ENCODE measurements at regions not wholly inside any gene's neighbourhood (a gene's known extent, or its start where the extent isn't known, plus 50 kb on each side); places are given as distances from the start of the nearest gene placed in this dataset.

DNA sequence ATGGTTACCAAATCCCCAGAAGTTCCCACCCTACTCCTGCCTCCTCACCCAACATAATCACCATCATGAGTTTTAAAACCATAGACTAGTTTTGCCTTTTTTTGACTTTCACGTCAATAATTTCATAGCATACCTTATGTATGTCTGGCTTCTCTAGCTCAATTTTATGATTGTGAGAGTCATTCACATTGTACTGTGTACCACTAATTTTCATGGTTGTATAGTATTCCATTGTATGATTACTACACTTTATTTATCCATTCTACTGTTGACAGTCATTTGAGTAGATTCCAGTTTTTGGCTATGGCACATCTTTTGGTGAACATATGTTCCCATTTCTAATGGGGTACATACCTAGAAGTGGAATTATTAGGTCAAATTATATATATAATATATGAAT is 195.3 kb upstream of the TCF21 start:
- Histone ChIP-seq H3K27ac (no peak overlapping the region), H3K36me3 (no peaks in the 10 kb centered on the region), H3K4me3 (no peak overlapping the region), H3K9me3 (no peaks in the 10 kb centered on the region), H3K4me1 (no peaks in the 10 kb centered on the region), H3K27me3 (no peaks in the 10 kb centered on the region)
- TF ChIP-seq, protein P1, sequence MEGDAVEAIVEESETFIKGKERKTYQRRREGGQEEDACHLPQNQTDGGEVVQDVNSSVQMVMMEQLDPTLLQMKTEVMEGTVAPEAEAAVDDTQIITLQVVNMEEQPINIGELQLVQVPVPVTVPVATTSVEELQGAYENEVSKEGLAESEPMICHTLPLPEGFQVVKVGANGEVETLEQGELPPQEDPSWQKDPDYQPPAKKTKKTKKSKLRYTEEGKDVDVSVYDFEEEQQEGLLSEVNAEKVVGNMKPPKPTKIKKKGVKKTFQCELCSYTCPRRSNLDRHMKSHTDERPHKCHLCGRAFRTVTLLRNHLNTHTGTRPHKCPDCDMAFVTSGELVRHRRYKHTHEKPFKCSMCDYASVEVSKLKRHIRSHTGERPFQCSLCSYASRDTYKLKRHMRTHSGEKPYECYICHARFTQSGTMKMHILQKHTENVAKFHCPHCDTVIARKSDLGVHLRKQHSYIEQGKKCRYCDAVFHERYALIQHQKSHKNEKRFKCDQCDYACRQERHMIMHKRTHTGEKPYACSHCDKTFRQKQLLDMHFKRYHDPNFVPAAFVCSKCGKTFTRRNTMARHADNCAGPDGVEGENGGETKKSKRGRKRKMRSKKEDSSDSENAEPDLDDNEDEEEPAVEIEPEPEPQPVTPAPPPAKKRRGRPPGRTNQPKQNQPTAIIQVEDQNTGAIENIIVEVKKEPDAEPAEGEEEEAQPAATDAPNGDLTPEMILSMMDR (IDR thresholded peaks at IDR 0.05), result no peak
- ATAC-seq, result no peak
- no peak for DNase-seq
- FAIRE-seq, result no peak
- 81 to 97% methylated on average over 1 of the region's 1 CpG for WGBS, 2 donors
- intact Hi-C loops (cut with DNase I), result no loop called here

DNA sequence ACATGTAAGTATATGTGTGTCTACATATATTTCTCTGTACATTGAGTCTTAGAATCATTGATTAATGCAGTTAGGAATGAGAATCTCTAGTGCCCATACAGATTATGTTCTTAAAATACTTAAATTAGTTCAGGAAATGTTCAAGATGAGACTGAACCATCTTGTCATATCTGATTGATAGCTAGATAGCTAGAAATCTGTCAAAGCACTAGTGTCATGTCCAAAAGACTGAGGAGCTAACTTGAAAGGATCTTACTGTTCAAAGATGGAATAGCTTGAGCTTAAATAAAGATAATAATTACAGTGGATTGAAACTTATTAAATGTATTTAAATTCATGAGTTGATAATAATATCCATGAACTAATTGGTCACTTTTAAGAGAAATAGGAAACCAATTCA is 191.7 kb upstream of the TCF21 start:
- Histone ChIP-seq H3K27ac (no peak overlapping the region), H3K4me3 (no peak overlapping the region), H3K27me3 (no peaks in the 10 kb centered on the region), H3K36me3 (no peaks in the 10 kb centered on the region), H3K9me3 (no peaks in the 10 kb centered on the region), H3K4me1 (no peaks in the 10 kb centered on the region)
- no peak for FAIRE-seq
- no peak for ATAC-seq
- no peak for DNase-seq
- TF ChIP-seq, protein P1 (IDR thresholded peaks at IDR 0.05), result no peak
- intact Hi-C loops (cut with DNase I), result no loop called here

DNA sequence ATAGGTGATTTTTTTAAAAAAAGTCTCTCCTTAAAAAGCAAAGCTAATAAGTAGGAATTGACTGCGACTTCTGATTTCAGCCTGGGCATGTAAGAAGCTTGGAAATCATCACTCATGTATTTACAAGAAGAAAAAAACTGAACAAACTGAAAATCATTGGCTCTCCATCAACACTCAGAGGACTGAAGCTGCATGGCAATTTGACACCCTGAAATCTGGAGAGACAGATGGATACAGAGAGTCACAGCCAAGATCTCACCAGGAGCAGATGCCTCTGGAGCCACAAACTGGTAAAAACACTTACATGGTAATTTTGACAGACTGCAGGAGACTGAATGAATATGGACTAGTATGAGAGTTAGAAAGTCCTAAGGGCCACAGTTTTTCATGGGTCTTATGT is 191.2 kb upstream of the TCF21 start:
- intact Hi-C loops (cut with DNase I), result no loop called here
- no peaks in the 10 kb centered on the region for H3K27me3 ChIP-seq
- ATAC-seq, result no peak
- no peaks in the 10 kb centered on the region for H3K9me3 ChIP-seq
- H3K4me3 ChIP-seq, result no peak overlapping the region
- FAIRE-seq, result no peak
- no peaks in the 10 kb centered on the region for H3K4me1 ChIP-seq
- 60 to 74% methylated on average over 1 of the region's 1 CpG for WGBS, 2 donors
- TF ChIP-seq, protein P1 (IDR thresholded peaks at IDR 0.05), result no peak
- no peaks in the 10 kb centered on the region for H3K36me3 ChIP-seq
- DNase-seq, result no peak
- no peak overlapping the region for H3K27ac ChIP-seq

DNA sequence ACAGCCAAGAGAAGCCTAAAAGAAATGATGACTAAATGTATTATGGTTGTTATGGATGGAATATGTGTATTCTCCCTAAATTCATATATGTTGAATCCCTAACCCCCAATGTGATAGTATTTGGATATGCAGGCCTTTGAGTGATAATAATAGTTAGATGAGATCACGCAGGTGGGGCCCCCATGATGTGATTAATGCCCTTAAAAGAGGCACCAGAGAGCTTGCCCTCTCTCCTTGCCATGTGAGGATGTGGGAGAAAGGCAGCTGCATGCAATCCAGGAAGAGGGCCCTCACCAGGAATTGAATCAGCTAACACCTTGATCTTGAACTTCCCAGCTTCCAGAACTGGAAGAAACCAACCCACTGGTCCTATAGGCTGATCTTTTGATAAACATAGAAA is 190.6 kb upstream of the TCF21 start:
- ATAC-seq, result no peak
- Histone ChIP-seq H3K4me3 (no peak overlapping the region), H3K36me3 (no peaks in the 10 kb centered on the region), H3K4me1 (no peaks in the 10 kb centered on the region), H3K27ac (no peak overlapping the region), H3K27me3 (no peaks in the 10 kb centered on the region), H3K9me3 (no peaks in the 10 kb centered on the region)
- DNase-seq, result no peak
- TF ChIP-seq, protein P1 (IDR thresholded peaks at IDR 0.05), result no peak
- WGBS, 2 donors, result 48 to 78% methylated on average over 1 of the region's 1 CpG
- intact Hi-C loops (cut with DNase I), result no loop called here
- no peak for FAIRE-seq

DNA sequence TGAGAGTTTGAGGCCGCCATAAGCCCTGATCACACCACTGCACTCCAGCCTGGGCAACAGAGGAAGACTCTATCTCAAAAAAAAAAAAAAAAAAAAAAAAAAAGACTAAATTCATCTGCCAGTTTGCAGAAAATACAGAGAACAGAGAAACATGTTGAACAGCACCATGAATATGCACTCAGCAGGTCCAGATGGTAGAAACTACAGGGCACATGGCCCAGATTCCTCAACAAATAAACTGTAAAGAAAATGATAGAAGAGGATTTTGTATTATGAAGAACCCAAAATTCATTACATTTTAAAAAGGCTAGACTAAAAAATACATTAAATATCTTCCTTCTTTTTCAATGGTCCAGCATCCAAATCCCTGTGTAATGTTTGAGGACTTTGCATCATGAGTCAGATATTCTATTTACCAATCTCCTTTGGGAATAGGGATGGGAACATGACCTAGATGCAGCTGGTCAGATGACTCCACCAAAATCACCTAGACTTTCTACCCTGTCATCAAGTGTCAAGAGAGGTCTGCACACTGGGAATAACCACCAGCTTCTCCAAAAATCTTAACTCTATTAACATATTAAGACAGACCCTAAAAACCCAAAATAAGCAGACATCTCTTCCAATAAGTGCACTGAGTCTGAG is 189.1 kb upstream of the TCF21 start:
- FAIRE-seq (no peak), ATAC-seq (no peak), DNase-seq (no peak)
- WGBS, 2 donors, result 66 to 100% methylated on average over 1 of the region's 1 CpG
- H3K4me1 ChIP-seq, result no peaks in the 10 kb centered on the region
- H3K4me3 ChIP-seq, result no peak overlapping the region
- no peaks in the 10 kb centered on the region for H3K9me3 ChIP-seq
- no peaks in the 10 kb centered on the region for H3K36me3 ChIP-seq
- intact Hi-C loops (cut with DNase I), result no loop called here
- TF ChIP-seq, protein P1 (IDR thresholded peaks at IDR 0.05), result no peak
- H3K27ac ChIP-seq, result no peak overlapping the region
- no peaks in the 10 kb centered on the region for H3K27me3 ChIP-seq
